Activated CD8-positive, alpha-beta memory T cell treated with anti-CD3 and anti-CD28 coated beads for 24 hours (primary cell): ENCODE measurements at regions not wholly inside any gene's neighbourhood (a gene's known extent, or its start where the extent isn't known, plus 50 kb on each side); places are given as distances from the start of the nearest gene placed in this dataset.
"Not testable (repeated sequence)": the region's sequence is repeated elsewhere in the genome, so short reads cannot be mapped to it uniquely, and the experiment has no call there.

Experiments used
- DNase-seq: peaks from one replicate; pipeline ENCODE4 v3.0.0-alpha.2; 2020

DNA sequence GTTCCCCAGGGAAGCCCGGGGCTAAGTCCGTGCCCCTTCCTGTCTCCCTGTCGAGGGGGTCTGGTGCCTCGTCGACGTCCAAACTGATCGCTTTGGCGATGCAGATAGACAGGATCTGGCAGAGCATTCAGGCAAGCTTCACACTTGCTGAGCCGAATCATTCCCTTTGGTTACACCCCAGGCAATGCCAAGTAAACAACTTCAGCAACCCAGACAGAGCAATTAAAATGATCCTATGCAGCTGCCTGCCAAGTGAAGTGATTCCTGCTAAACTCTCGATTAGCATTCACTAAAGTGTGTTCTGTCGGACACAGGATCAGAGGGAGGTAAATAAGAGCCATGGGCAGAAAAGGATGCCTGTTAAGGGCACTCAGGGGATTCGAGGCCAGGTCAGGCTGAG, 108.2 kb upstream of the RAB12 start:
- no peak for DNase-seq

DNA sequence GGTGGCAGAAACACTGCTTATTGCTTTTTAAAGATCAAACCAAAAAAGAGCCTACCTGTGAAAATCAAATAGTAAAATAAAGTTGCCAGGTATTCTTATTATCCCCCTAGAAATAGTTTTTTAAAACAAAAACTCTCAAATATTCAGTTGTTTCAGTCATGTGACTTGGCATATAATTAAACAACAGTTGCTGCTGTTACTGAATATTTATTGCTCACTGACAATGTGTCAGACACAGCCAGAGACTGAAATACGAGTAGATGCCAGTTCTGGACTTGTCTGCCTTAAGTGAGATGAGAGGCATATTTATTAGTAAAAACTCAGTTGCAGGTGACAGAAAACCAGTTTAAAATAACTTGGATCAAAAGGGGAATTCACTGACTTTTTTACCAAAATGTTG, 106.0 kb upstream of the RAB12 start:
- no peak for DNase-seq

DNA sequence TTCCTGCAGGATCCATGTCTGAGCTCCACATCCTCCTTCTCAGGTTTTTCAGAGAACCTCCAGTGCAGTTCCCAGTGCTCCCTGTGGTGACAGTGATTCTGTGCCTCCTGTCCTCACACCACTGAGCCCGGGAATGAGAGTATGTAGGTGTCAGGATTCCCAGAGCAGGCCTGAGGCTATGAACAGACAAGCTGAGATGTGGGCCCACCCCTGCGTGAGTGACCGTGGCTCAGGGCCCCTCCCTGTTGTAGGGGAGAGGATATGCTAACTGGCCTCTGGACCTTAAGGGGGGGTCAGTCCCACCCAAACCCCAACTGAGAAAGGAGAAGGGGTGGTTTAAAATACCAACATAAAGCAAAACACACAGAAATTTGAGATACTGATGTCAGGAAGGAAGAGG, 104.8 kb upstream of the RAB12 start:
- DNase-seq = peak; percentile 26

DNA sequence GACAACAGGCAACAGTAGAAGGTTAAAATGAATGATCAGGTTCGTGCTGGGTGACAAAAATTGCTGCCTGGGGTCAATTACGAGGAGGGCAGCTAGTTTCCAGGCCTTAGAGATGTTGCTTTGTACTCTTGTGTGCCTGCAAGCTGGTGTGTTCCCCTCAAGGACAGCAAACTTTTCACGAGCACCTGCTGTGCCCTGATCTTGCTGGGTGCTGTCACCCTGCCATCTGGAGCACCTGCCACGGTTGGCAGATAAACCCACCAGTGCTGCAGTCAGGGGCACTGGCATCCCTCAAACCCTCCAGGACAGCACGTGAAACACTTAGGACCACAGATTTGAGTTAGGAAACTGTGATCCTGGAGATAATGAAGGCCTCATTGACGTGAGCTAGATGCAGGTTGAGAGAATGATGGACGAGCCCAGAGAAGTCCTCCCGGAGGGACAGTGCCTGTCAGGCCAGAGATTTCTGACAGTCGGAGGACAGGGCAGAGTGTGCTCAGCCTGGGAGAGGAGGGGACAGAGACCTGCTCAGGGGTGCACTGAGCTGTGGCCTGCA, 104.3 kb upstream of the RAB12 start:
- peak; percentile 21 for DNase-seq

DNA sequence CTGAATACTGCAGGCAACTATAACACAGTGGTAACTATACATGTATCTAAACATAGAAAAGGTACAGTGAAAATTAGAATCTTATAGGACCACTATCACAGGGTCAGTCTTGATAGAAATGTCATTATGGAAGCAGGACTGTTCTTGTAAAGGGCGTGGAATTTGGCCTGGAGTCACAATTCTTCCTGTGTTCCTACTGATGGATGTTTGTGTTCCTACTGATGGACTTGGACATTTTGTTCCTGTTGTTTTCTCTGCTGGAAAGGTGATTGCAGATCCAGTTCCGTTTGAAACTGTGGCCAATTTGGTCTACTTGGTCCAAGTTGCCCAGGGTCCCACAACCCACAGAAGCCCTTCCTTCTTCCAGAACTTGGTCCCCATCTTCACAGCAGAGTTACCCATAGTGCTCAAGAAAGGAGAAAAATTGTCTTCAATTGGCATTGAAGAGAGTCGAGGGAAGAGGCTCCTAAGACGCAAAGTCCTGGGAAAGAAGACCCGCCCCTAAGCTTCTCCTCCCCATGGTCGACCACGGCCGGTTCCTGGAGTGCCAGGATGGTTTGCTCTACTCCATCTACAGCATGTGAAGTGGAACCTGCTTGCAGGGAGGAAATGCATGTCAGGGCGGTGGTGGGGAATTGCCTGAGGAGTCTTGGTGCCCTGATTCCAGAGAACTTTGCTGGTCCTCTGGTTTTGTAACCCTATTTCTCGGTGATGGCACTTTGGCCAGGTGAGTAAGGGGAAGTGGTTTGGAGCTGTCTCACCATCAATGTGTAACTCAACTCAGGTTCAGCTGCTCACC, 102.8 kb upstream of the RAB12 start:
- peak; percentile 32 for DNase-seq

DNA sequence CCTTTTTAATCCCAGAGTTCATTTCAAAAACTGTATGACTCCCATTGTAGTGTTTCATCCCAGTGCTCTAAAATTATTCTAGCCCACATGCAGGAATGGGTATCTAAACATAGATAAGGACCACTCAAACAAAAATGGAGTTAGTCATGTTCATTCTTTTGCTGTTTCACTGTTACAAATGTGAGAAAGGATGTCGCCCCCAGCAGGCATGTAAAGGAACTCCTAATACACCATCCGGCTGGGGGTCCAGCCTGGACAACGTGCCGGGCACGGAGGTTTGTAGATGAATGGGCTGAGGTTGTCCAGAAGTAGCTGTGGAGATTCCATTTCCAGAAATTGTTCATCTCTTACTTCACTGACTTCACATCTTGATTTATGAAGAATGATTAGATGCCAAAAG, 101.9 kb upstream of the RAB12 start:
- no peak for DNase-seq

DNA sequence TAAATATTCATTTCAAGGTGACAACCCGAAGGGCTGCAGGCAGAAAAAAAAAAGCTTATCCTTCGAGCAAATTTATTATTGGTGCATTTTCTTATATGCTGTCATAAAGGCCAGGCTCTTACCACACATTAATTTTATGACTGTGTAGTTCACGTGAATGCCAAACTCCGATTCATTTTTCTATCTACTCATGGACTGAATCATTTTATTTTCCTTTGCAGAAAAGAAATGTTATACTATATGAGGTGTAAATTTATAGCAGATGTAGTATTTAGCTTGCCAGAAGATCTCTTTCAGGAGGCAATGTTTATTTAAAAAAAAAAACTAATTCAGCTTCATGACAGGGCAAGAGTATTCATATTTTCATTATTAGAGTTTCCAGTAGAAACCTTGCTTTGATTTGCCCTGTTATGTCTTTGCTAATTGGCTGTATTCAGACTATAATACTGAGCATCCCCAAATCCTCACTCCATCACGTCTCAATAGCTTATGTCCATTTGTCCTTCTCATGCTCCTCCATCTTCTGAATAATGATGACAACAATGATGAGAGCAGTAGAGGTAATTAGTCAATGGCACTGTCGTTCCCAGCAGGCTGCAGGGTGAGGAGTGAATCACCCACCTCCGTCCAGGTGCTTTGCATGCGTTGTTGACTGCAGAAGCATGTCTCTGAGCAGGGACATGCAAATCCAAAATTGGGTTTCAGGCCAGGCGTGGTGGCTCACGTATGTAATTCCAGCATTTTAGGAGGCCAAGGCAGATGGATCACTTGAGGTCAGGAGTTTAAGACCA, 101.1 kb upstream of the RAB12 start:
- DNase-seq = no peak

DNA sequence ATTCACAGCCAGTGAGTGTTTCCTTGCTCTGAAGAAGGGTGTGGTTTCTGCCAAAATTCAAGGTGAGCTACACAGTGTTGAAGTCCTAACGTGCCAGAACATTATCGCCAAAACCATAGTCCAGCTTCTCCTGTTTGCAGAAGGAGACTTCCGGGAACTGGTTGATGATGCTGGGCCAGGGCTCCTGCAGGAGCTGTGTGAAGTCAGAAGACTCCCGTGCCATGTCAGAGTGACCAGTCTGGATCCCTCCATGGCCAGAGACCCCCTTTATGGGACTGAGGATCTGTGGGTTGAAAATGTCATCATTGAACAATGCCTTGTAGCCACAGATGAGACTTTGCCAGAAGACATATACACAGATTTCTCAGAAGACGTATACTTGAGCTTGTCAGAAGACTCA, 96.0 kb upstream of the RAB12 start:
- DNase-seq = peak; percentile 21

DNA sequence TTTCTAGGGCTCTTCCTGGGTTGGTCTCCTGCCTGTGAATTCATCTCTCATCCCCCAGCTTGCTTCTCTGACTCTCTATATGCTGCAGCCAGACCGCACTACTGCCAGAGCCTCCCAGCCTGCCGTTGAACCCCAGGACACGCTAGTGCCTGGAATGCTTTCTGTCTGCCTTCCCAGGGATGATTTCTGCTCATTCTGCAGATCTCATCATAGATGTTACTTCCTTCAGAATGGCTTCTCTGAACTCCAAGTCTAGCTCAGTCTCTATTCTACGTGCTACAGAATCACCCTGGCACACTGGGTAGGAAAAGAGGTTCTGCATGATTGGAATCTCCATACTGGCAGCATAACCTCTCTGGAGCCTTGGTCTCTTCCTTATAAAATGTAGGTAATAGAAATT, 94.8 kb upstream of the RAB12 start:
- no peak for DNase-seq

DNA sequence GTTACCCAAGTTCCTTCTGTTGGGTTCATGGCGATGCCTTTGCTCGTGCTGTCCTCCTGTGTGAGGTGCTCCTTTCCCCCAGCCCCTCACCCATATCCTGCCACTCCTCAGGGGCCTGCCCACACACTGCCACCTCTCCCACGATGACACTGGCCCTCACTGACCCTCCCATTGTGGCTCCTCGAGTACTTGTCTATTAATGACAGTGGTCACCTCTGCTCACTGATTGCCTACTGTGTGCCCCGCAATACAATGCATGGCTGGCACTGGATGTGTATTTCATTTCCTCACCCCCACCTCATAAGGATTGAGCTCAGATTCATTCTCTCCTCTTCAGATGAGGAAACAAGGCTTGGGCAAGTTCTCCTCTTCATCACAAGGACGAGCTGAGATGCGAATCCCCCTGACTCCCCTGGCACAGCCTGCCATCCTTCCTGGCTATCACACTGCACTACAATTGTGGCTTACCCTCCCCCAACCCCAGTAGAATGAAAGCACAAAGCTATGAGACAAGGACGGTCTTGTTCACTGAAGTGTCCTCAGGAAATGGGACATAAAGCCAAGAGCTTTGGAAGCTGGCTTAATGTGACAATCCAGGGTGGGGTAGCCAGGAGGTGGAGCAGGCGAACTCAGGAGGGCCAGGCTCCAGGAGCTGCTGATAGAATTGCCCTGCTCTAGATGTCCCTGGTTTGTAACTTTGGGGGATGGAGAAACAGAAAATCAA, 93.9 kb upstream of the RAB12 start:
- DNase-seq = peak; percentile 17

DNA sequence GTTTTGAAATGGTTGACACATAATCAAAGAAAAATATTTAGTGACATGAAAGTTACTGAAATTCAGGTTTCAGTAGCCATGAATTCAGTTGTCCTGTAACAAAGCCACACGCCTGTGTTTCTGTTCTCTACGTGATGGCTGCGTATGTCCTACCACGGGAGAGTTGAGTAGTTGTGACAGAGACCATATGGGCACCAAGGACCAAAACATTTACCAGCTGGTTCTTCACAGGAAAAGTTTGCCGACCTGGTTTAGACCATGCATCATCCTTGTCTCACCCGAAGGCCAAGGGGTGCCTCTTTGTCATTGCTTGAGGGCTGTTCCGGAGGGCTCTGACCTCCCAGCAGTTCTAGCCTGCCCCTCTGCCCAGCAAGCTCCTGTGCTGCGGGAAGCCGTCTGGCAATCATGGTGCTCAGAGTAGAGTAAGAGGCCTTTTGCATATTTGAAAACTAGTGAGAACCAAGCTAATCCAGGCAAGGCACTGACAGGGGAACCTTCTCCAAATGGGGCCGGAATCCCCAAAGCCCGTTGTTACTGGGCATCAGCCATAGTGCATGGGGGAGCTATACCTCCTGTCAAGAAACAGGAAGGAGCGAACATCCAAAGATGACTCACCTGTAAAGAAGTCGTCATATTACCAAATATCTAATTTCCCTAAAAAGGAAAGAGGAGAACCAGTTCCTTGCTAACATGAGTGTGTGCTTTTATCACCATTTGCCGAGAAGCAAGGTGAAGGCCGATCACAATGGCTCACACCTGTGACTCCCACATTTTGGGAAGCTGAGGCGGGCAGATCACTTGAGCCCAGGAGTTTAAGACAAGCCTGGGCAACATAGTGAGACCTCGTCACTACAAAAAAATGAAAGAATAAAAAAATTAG, 92.6 kb upstream of the RAB12 start:
- DNase-seq = peak; percentile 13

DNA sequence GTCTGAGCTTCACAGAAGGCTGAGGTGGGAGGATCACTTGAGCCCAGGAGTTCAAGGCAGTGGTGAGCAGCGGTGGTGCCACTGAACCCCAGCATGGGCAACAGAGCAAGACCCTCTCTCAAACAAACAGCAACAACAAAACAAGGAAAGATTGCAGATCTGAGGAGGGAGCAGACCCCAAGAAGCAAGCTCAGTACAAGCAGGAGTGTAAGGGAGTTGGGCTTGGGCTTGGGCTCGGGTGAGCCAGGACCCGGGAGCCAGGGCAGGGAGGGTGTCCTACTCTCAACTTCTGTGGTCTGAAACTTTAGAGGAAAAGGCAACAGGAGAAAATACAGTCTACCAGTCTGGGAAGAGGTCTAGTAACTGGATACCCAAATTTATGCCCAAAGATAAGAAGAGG, 92.0 kb upstream of the RAB12 start:
- DNase-seq = peak; percentile 17

DNA sequence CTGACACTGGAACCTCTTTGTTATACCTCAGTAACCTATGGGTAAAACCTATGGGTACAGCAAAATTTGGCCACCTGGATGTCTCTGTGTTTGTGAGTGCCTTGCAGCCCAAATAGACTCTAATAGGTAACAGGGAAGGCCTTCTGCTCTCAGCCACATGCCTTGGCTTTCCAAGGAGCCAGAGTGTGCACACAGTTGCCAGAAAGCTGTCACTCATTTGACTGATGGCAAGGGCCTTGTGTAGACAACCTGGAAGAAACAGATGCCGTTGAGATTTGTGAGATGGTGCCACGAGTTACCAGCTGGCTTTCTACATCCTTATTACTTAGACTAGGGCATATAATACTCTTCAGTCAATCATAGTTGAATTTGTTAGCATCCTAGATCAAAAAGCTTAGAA, 90.1 kb upstream of the RAB12 start:
- DNase-seq = no peak

DNA sequence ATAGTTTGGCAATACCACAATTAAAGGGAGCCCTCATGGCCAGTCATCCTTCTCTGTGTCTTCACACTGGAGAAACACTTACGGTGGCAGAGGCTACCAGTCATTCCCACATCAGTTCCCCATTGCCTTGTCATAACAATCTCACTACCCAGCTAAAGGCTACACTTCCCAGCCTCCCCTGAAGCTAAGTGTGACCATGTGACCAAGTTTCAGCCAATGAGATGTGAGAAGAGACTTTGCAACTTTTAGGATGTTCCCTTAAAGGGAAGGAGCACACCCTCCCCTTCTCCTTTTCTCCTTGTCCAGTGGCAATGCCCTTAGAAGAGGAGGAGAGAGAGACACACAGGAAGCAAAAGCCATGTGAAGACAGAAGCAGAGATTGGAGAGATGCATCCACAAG, 89.0 kb upstream of the RAB12 start:
- no peak for DNase-seq

DNA sequence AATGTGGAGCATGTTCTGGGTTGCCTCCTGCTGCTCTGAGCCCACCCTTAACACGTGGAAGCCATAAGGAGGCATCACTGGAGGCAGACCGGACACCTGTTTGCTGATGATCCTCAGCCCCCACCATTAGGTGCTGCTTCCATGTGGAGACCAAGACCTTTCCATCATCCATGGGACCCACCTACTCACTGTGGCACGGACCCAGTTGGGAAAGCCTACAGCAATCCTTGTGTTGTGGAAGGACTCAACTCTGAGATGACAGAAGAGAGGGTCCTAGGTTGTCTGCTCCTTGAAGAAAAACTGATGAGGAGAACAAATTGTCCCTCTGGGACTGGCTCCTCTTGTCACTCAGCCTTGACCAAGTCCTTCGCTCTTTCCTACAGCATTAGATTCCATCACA, 86.5 kb upstream of the RAB12 start:
- no peak for DNase-seq

DNA sequence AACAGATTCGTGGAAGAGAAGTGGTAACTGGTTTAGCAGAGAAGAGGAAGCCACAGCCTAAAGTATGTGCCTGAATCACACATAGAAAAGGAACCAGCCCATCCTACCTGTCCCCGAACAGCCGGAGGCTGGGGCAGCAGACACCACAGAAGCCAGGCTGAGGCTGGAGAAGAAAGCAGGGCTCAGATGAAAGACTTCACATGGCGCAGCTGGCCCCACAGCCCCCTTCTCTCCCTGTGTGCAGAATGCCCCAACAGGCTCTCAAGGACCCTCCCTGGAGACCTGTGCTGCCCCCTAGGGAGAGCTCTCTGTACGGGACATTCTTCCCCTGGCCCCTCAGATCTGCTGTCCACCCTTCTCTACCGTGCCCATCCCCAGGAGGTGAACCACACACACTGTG, 83.5 kb upstream of the RAB12 start:
- no peak for DNase-seq

DNA sequence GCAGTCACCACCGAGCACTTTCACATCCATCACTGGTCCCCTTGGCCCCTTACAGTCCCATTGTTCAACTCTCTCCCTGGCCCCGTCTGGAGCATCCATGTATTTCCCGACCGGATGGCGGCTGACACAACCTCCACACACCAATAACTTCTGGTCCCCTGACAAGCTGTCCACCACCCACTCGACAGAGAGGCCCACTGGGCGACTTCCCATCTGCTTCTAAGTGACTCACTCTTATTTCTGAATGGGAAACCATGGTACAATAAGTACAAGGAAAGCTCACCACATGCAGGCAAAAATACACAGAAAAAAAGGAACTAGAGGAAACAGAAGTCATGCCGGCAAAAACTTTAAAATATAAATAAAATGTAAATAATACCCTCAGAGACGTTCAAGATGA, 82.9 kb upstream of the RAB12 start:
- DNase-seq = no peak

DNA sequence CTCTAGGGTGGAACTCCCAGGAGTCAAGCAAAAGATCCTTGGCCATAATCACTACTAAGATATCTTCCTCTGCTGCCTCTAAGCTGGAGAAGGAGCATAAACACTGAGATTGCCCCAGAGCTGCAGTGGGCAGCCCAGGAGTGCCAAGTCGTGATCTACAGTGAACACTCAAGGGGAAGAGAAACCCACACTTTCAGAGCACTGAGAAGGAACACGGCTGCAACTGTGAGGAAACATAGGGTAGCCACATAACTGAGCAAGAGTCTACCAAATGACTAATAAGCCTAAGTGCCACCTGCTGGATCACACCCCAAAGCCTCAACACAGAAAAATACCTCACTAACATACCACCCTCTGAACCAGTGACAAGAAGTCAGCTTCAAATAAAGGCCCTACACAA, 79.6 kb upstream of the RAB12 start:
- DNase-seq = no peak

DNA sequence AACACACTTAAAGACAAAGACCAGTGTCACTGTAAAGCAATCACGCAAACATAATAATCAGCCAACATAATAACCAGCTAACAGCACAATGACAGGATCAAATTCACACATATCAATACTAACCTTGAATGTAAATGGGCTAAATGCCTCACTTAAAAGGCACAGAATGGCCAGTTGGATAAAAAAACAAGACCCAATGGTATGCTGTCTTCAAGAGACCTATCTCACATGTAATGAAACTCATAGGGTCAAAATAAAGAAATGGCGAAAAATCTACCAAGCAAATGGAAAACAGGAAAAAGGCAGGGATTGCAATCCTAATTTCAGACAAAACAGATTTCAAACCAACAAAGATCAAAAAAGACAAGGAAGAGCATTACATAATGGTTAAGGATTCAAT, 78.2 kb upstream of the RAB12 start:
- not testable (repeated sequence) for DNase-seq

DNA sequence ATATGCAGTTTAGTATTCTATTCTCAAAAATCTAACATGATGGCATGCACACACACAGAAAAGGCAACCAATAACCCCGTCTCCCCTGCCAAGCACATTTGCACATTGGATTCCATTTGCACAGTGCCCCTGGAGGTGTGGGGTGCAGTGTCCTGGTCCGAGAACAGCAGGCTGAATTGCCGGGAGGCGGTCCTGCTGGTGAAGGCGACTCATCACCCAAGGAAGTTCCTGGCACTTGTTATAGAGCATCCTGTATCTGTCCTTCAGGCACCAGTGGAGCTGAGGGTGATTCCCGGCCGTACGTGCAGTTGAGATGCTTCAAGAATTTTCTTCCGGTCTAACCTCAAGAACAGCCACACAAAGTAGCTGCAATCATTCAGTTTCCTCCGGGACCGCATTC, 73.0 kb upstream of the RAB12 start:
- DNase-seq = no peak

DNA sequence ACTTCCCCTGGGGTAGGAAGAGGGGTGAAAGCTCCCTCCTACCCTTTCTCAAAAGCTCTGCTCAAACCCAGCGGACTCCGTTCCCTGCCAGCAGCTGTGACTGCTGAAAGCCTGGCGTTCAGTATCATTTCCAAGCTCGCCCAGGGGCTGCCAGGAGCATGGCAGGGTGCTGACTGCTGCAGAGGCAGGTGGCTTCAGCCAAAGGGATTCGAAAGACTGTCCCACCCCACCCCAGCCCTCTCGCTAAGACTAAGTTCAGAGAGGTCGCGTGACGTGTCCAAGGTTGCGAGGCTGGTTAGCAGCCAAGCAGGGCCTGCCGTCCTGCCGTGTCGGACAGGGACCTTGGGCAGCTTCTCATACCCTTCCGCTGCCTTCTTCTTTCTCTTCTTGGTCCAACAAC, 72.3 kb upstream of the RAB12 start:
- DNase-seq = no peak

DNA sequence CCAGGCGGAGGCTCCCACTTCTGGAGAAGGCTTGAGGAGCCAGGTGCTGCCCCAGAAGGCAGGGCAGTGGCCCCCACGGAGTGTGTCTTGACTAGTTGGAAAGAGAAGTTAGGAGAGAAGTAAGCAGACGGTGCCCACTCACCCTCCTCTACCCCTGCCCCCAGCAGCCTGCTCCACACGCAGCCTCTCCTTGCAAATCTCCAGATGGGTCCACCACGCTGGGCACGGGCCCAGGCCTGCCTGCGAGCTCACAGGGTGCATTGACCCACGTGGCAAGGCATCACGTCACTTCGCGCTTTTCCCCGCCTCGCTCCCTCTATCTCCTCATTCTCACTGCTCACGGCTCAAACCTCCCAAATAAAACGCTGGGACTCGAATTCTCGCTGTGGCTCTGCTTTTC, 71.8 kb upstream of the RAB12 start:
- no peak for DNase-seq

DNA sequence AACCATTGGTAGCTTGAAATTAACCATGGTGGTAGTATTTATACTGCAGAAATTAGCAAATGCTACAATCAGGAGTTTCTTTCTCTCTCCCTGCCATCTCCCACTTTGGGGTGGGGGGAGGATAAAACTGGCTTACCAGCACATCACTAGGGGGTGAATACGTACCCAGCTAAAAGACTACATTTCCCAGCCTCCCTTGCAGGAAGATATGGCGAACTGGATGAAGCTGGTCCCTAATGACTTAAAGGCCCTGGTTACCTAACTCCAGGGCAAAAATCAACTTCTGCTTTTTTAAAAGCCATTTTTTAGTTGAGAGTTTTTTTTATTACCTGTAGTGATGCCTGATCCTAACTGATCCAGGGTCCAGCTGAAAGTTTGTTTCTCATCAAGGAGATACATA, 70.3 kb upstream of the RAB12 start:
- no peak for DNase-seq
